CD14-positive monocyte (primary cell): ENCODE measurements at regions not wholly inside any gene's neighbourhood (a gene's known extent, or its start where the extent isn't known, plus 50 kb on each side); places are given as distances from the start of the nearest gene placed in this dataset.

ENCODE experiments used
- DNase-seq, 3 donors: peaks; one replicate each; pipeline ENCODE4 v3.0.0-alpha.2; 2011 to 2022
- H2AFZ ChIP-seq: 2 replicates; pipeline ENCODE4 v1.6.0; 2012; ENCODE audit warnings: mild to moderate bottlenecking, low read depth, low read length, inconsistent platforms; ENCODE audit not compliant: insufficient read depth, poor library complexity, severe bottlenecking
- H3K27ac ChIP-seq, 2 donors: 1 replicate in 1 of 2; 2 replicates in 1 of 2; pipeline ENCODE4 v1.5.1; 2012 to 2013; ENCODE audit warnings: low read length in 2 of 2, control low read depth in 1 of 2, inconsistent platforms in 1 of 2, low read depth in 1 of 2, mild to moderate bottlenecking in 1 of 2
- H3K27me3 ChIP-seq, 2 donors: one replicate each; pipeline versions ENCODE4 v1.6.0 to v1.6.1; 2011 to 2013; ENCODE audit warnings: low read length in 2 of 2; ENCODE audit not compliant: control insufficient read depth in 2 of 2, insufficient read depth in 2 of 2
- H3K36me3 ChIP-seq, 2 donors: replicated peaks in 1 of 2; 1 replicate in 1 of 2; 2 replicates in 1 of 2; pipeline versions ENCODE4 v1.5.1 to v1.6.1; 2012 to 2013; ENCODE audit warnings: low read length in 2 of 2, control low read depth in 1 of 2, inconsistent platforms in 1 of 2, mild to moderate bottlenecking in 1 of 2; ENCODE audit not compliant: insufficient read depth in 2 of 2, control insufficient read depth in 1 of 2
- H3K4me1 ChIP-seq, 2 donors: 1 replicate in 1 of 2; 2 replicates in 1 of 2; pipeline versions ENCODE4 v1.5.1 to v1.6.1; 2012 to 2013; ENCODE audit warnings: low read length in 2 of 2, control low read depth in 1 of 2, inconsistent platforms in 1 of 2, mild to moderate bottlenecking in 1 of 2, moderate library complexity in 1 of 2; ENCODE audit not compliant: insufficient read depth in 2 of 2, control insufficient read depth in 1 of 2
- H3K4me2 ChIP-seq: replicated peaks from 2 replicates; pipeline ENCODE3; 2012; ENCODE audit warnings: low read length, moderate library complexity, mild to moderate bottlenecking; ENCODE audit not compliant: poor library complexity, severe bottlenecking; ENCODE audit errors: extremely low read depth
- H3K4me3 ChIP-seq, 3 experiments: fragments of 200-600 bp in 1 of 3; sonication (generic) in 1 of 3; replicated peaks in 1 of 3; 1 replicate in 2 of 3; 2 replicates in 1 of 3; pipeline ENCODE4 v1.5.1; 2011 to 2013; ENCODE audit warnings: low read length in 3 of 3, mild to moderate bottlenecking in 3 of 3, control low read depth in 2 of 3, low read depth in 2 of 3, inconsistent platforms in 1 of 3, moderate library complexity in 1 of 3
- H3K79me2 ChIP-seq: 2 replicates; pipeline ENCODE4 v1.6.0; 2012; ENCODE audit warnings: mild to moderate bottlenecking, control low read depth, inconsistent platforms, low read length, moderate library complexity; ENCODE audit not compliant: insufficient read depth
- H3K9ac ChIP-seq: 2 replicates; pipeline ENCODE4 v1.6.0; 2017; ENCODE audit warnings: low read length, mild to moderate bottlenecking; ENCODE audit not compliant: insufficient read depth, poor library complexity, severe bottlenecking
- H3K9me3 ChIP-seq, 2 donors: replicated peaks in 1 of 2; 1 replicate in 1 of 2; 2 replicates in 1 of 2; pipeline versions ENCODE4 v1.5.1 to v1.6.1; 2012 to 2013; ENCODE audit warnings: low read length in 2 of 2, control low read depth in 1 of 2; ENCODE audit not compliant: control insufficient read depth in 1 of 2, insufficient read depth in 1 of 2
- H4K20me1 ChIP-seq: 2 replicates; pipeline ENCODE4 v1.6.0; 2012; ENCODE audit warnings: mild to moderate bottlenecking, low read length, control low read depth, moderate library complexity; ENCODE audit not compliant: insufficient read depth
- H3K27ac Mint-ChIP-seq, 7 donors: one replicate each; pipeline ENCODE4 v1.8.0; 2020; ENCODE audit warnings: mild to moderate bottlenecking in 7 of 7, mixed read lengths in 7 of 7, moderate library complexity in 6 of 7, inconsistent platforms in 2 of 7
- H3K27me3 Mint-ChIP-seq, 3 donors: one replicate each; pipeline ENCODE4 v1.8.0; 2021 to 2022; ENCODE audit warnings: low read depth in 3 of 3, mild to moderate bottlenecking in 3 of 3, mixed read lengths in 3 of 3, moderate library complexity in 3 of 3, inconsistent platforms in 1 of 3
- H3K36me3 Mint-ChIP-seq, 2 donors: one replicate each; pipeline ENCODE4 v1.8.0; 2020; ENCODE audit warnings: mixed read lengths in 2 of 2, inconsistent platforms in 1 of 2, mild to moderate bottlenecking in 1 of 2
- H3K4me1 Mint-ChIP-seq: one replicate; pipeline ENCODE4 v1.8.0; 2020; ENCODE audit warnings: mild to moderate bottlenecking, mixed read lengths
- H3K4me3 Mint-ChIP-seq, 2 donors: one replicate each; pipeline ENCODE4 v1.8.0; 2020; ENCODE audit warnings: mild to moderate bottlenecking in 2 of 2, mixed read lengths in 2 of 2, moderate library complexity in 1 of 2
- H3K9me3 Mint-ChIP-seq, 7 donors: one replicate each; pipeline ENCODE4 v1.8.0; 2020 to 2022; ENCODE audit warnings: mixed read lengths in 7 of 7, mild to moderate bottlenecking in 6 of 7, moderate library complexity in 6 of 7, inconsistent platforms in 2 of 7
- CTCF ChIP-seq: fragments of 200-600 bp; IDR thresholded peaks from one replicate; pipeline ENCODE4 v1.8.0; 2022; ENCODE audit warnings: antibody characterized with exemption, mild to moderate bottlenecking
- WGBS: methylation state at CpG from one replicate; pipeline ENCODE4 v1.1.5; 2013; ENCODE audit warnings: missing lambda C conversion rate; ENCODE audit not compliant: insufficient coverage; 5-methylcytosine and 5-hydroxymethylcytosine counted together
- intact Hi-C, 2 donors: fragments of 100-400 bp; cut with micrococcal nuclease; formaldehyde crosslinking; loops; one replicate each; pipeline versions ENCODE4 v1.15.0 to v1.15.1; 2023

GRCh38 chr7:52518869-52519268 lies 516.6 kb upstream of the POM121L12 start:
- no peak overlapping the region for H3K27ac Mint-ChIP-seq
- no peak overlapping the region for H3K9ac ChIP-seq
- intact Hi-C loops, result no loop called here
- no peaks in the 10 kb centered on the region for H3K36me3 Mint-ChIP-seq
- H3K4me3 ChIP-seq, result no peak overlapping the region
- H2AFZ ChIP-seq, result no peak overlapping the region
- no peak for TF ChIP-seq CTCF
- H3K9me3 Mint-ChIP-seq, result peaks cover 0 to 13% (median 7%) of the 10 kb centered on the region in 7 donors
- no peak overlapping the region for H3K4me2 ChIP-seq
- H3K4me3 Mint-ChIP-seq, result no peak overlapping the region
- peaks cover 0 to 17% of the 10 kb centered on the region in 2 donors for H3K9me3 ChIP-seq
- no peaks in the 10 kb centered on the region for H3K36me3 ChIP-seq
- no peaks in the 10 kb centered on the region for H3K27me3 Mint-ChIP-seq
- H4K20me1 ChIP-seq, result no peaks in the 10 kb centered on the region
- no peaks in the 10 kb centered on the region for H3K79me2 ChIP-seq
- DNase-seq, result no peak
- H3K4me1 Mint-ChIP-seq, result no peaks in the 10 kb centered on the region
- H3K27me3 ChIP-seq, result no peaks in the 10 kb centered on the region
- H3K27ac ChIP-seq, result no peak overlapping the region
- no peaks in the 10 kb centered on the region for H3K4me1 ChIP-seq
- WGBS, result 80% methylated on average over 1 of the region's 1 CpG

GRCh38 chr7:52512656-52513055 lies 522.8 kb upstream of the POM121L12 start:
- TF ChIP-seq CTCF, result no peak
- Histone ChIP-seq H4K20me1 (no peaks in the 10 kb centered on the region), H3K4me2 (no peak overlapping the region), H3K4me1 (no peaks in the 10 kb centered on the region), H3K9ac (no peak overlapping the region), H3K9me3 (peaks cover 0 to 11% of the 10 kb centered on the region in 2 donors), H2AFZ (no peak overlapping the region), H3K4me3 (no peak overlapping the region), H3K36me3 (no peaks in the 10 kb centered on the region), H3K27ac (no peak overlapping the region), H3K27me3 (no peaks in the 10 kb centered on the region), H3K79me2 (no peaks in the 10 kb centered on the region)
- 80% methylated on average over 1 of the region's 2 CpGs for WGBS
- DNase-seq, result no peak
- Mint-ChIP-seq H3K36me3 (no peaks in the 10 kb centered on the region), H3K27me3 (peaks cover 0 to 2% (median 0%) of the 10 kb centered on the region in 3 donors), H3K4me3 (no peak overlapping the region), H3K9me3 (peaks cover 0 to 5% (median 3%) of the 10 kb centered on the region in 7 donors), H3K4me1 (peaks cover 1% of the 10 kb centered on the region), H3K27ac (no peak overlapping the region)
- intact Hi-C loops, result no loop called here
